GM18511 (cell line): ENCODE measurements at regions not wholly inside any gene's neighbourhood (a gene's known extent, or its start where the extent isn't known, plus 50 kb on each side); places are given as distances from the start of the nearest gene placed in this dataset.
"Not testable (repeated sequence)": the region's sequence is repeated elsewhere in the genome, so short reads cannot be mapped to it uniquely, and the experiment has no call there.

ENCODE experiments used
- ATAC-seq: cut with Tn5 transposase; IDR thresholded peaks from one replicate; pipeline ENCODE4 v1.9.1; 2021; ENCODE audit warnings: mild to moderate bottlenecking, moderate library complexity; ENCODE audit not compliant: unreplicated experiment

GRCh38 chr6:51121380-51121976 is 302.8 kb downstream of the TFAP2B start:
- ATAC-seq = not testable (repeated sequence)

GRCh38 chr6:51129043-51129442 is 310.4 kb downstream of the TFAP2B start:
- no peak for ATAC-seq

GRCh38 chr6:51137777-51138176 is 319.1 kb downstream of the TFAP2B start:
- ATAC-seq = no peak

- no peak for ATAC-seq
Observed at GRCh38 chr6:51139950-51140385, 321.3 kb downstream of the TFAP2B start.

GRCh38 chr6:51141080-51141479 is 322.4 kb downstream of the TFAP2B start:
- ATAC-seq = no peak

- ATAC-seq = no peak
Observed at GRCh38 chr6:51147756-51148155, 329.1 kb downstream of the TFAP2B start.

GRCh38 chr6:51152594-51152993 is 333.9 kb downstream of the TFAP2B start:
- no peak for ATAC-seq

- ATAC-seq = no peak
Observed at GRCh38 chr6:51153109-51153508, 334.4 kb downstream of the TFAP2B start.

- ATAC-seq = not testable (repeated sequence)
Observed at GRCh38 chr6:51154925-51155324, 336.3 kb downstream of the TFAP2B start.

- not testable (repeated sequence) for ATAC-seq
Observed at GRCh38 chr6:51159260-51159659, 340.6 kb downstream of the TFAP2B start.

- ATAC-seq = no peak
Observed at GRCh38 chr6:51161752-51162151, 343.1 kb downstream of the TFAP2B start.

GRCh38 chr6:51163843-51164529 is 345.3 kb downstream of the TFAP2B start:
- ATAC-seq = no peak

- ATAC-seq = no peak
Observed at GRCh38 chr6:51166914-51167313, 348.2 kb downstream of the TFAP2B start.

- no peak for ATAC-seq
Observed at GRCh38 chr6:51167468-51167867, 348.8 kb downstream of the TFAP2B start.

GRCh38 chr6:51182827-51183226 is 364.2 kb downstream of the TFAP2B start:
- no peak for ATAC-seq

- no peak for ATAC-seq
Observed at GRCh38 chr6:51184046-51184445, 365.4 kb downstream of the TFAP2B start.

GRCh38 chr6:51193163-51193562 is 374.5 kb downstream of the TFAP2B start:
- not testable (repeated sequence) for ATAC-seq

- peak; percentile 70 for ATAC-seq
Observed at GRCh38 chr6:51199105-51199552, 380.5 kb downstream of the TFAP2B start.

GRCh38 chr6:51199733-51200260 is 381.1 kb downstream of the TFAP2B start:
- ATAC-seq = peak; percentile 21

- no peak for ATAC-seq
Observed at GRCh38 chr6:51200676-51201075, 382.0 kb downstream of the TFAP2B start.

- ATAC-seq = not testable (repeated sequence)
Observed at GRCh38 chr6:51202653-51203052, 384.0 kb downstream of the TFAP2B start.

GRCh38 chr6:51203504-51203903 is 384.8 kb downstream of the TFAP2B start:
- no peak for ATAC-seq
